ENCODE measurements at regions not wholly inside any gene's neighbourhood (a gene's known extent, or its start where the extent isn't known, plus 50 kb on each side); places are given as distances from the start of the nearest gene placed in this dataset.

- DNase-seq = no peak
Observed at GRCh38 chr4:30783751-30784150, 63.6 kb downstream of the PCDH7 start.

- DNase-seq = no peak
Observed at GRCh38 chr4:30789219-30789671, 69.1 kb downstream of the PCDH7 start.

- no peak for DNase-seq
Observed at GRCh38 chr4:30790123-30790522, 70.0 kb downstream of the PCDH7 start.

- no peak for DNase-seq
Observed at GRCh38 chr4:30790998-30791397, 70.8 kb downstream of the PCDH7 start.

- no peak for DNase-seq
Observed at GRCh38 chr4:30792601-30793000, 72.4 kb downstream of the PCDH7 start.

- DNase-seq = no peak
Observed at GRCh38 chr4:30801876-30802275, 81.7 kb downstream of the PCDH7 start.

GRCh38 chr4:30802622-30803323 is 82.6 kb downstream of the PCDH7 start:
- DNase-seq = no peak

GRCh38 chr4:30808276-30808675 is 88.1 kb downstream of the PCDH7 start:
- no peak for DNase-seq

GRCh38 chr4:30811296-30811695 is 91.1 kb downstream of the PCDH7 start:
- DNase-seq = no peak

GRCh38 chr4:30815685-30816084 is 95.5 kb downstream of the PCDH7 start:
- DNase-seq = no peak

- DNase-seq = no peak
Observed at GRCh38 chr4:30817447-30817846, 97.3 kb downstream of the PCDH7 start.

GRCh38 chr4:30818541-30818940 is 98.4 kb downstream of the PCDH7 start:
- DNase-seq = no peak

- DNase-seq = no peak
Observed at GRCh38 chr4:30821275-30821674, 101.1 kb downstream of the PCDH7 start.

GRCh38 chr4:30821859-30822612 is 101.9 kb downstream of the PCDH7 start:
- DNase-seq = no peak

GRCh38 chr4:30822911-30823551 is 102.9 kb downstream of the PCDH7 start:
- no peak for DNase-seq

GRCh38 chr4:30825008-30825770 is 105.0 kb downstream of the PCDH7 start:
- DNase-seq = no peak

GRCh38 chr4:30828264-30828926 is 108.2 kb downstream of the PCDH7 start:
- DNase-seq = no peak

GRCh38 chr4:30832639-30833038 is 112.5 kb downstream of the PCDH7 start:
- no peak for DNase-seq

- DNase-seq = no peak
Observed at GRCh38 chr4:30833206-30833605, 113.0 kb downstream of the PCDH7 start.

GRCh38 chr4:30835044-30835443 is 114.9 kb downstream of the PCDH7 start:
- no peak for DNase-seq

GRCh38 chr4:30836231-30836630 is 116.1 kb downstream of the PCDH7 start:
- no peak for DNase-seq

GRCh38 chr4:30837131-30837539 is 117.0 kb downstream of the PCDH7 start:
- no peak for DNase-seq

- no peak for DNase-seq
Observed at GRCh38 chr4:30837861-30838260, 117.7 kb downstream of the PCDH7 start.

All from activated CD4-positive, CD25-positive, alpha-beta regulatory T cell (primary cell).